ENCODE measurements at regions not wholly inside any gene's neighbourhood (a gene's known extent, or its start where the extent isn't known, plus 50 kb on each side); places are given as distances from the start of the nearest gene placed in this dataset.

DNA sequence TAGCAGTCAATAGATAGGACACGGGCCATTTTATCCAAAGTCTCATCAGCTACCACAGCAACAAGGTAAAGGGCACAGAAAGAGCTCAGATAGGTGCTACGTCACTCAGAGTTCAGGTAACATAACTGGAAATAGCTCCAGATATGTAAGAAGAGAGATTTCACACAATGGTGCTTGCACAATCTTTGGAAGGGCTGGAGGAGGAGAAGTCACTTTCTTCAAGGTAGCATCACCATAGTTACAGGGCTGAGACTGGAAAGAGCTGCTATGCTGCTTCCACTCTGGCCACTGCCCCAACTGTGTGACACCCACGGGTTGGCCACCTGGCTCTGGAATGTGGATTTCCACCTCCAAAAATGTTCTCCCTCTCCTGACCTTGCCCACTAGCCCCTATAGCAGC, 448.8 kb upstream of the THBS1 start:
- no peak for DNase-seq

DNA sequence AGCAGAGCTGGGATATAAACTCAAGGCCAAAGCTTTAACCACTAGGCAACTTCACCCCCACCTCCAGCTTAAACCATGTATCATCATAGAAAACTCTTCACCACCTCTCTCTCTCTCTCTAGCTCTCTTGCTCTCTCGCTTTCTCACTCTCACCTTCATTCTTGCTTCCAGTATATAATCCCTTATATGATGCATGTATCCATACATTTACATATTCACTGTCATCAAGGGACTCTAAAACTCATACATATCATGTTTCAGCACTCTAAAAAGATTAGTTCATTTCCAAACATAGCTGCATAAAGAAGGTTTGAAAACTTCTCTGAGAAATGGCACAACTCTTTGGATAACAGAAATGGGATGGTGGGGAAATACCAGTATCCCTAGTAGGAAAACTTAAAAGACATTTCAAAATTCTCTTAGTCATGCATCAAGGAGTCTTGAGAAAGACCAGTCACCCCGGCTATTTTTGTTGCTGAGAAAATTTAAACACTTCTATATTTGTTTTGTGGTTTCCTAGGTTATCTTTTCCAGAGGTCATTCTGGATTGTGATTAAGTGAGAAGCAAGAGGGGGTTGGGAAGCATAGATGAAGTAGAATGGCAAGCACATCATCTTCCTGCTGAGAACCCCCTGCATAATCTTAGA, 447.8 kb upstream of the THBS1 start:
- no peak for DNase-seq

DNA sequence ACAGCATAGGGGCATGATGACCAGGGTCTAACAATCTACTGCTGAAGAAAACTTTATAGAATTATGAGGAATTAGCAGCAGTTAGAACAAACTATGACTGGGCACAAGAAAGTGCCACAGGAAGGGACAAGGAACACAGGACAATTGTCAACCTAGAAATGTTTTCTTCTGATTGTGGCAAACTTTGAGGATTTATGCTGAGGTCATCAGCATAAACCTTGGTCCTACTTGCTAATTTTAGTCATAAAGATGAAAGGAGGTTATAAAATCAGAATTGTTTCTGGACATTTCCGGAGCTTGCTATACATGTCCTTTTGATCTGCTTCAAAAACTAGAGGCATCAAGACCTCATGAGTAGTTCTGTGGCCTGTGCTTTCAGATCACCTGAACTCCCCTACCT, 446.6 kb upstream of the THBS1 start:
- no peak for DNase-seq

GRCh38 chr15:39135989-39136388, 444.9 kb upstream of the THBS1 start:
- DNase-seq = no peak

DNA sequence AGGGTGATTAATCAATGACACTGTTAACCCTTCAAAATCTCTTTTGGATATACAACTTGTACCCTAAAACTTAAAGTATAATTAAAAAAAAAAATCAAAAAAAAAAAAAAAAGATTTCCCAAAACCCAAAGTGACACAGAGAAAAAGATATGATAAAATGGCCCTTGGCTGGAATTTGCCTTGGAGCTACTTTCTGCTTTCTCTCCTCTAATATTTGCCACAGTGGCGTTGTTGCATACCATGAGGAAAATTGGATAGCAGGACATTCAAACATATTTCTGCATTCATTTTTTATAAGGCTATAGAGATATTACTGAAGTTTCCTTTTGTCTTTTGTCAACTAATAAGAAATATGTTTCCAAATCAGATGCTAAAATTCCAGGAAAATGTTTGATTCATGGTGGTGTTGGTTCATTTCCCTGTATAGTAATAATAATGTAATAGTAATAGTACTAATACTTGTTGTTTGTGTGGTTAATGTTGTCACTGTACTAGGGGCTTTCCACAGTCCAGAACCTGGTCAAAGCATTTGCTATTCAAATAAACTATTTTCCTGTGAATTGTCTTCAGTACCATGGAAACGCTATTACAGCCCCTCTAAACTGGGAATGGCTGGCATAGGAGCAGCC, 441.3 kb upstream of the THBS1 start:
- no peak for DNase-seq

DNA sequence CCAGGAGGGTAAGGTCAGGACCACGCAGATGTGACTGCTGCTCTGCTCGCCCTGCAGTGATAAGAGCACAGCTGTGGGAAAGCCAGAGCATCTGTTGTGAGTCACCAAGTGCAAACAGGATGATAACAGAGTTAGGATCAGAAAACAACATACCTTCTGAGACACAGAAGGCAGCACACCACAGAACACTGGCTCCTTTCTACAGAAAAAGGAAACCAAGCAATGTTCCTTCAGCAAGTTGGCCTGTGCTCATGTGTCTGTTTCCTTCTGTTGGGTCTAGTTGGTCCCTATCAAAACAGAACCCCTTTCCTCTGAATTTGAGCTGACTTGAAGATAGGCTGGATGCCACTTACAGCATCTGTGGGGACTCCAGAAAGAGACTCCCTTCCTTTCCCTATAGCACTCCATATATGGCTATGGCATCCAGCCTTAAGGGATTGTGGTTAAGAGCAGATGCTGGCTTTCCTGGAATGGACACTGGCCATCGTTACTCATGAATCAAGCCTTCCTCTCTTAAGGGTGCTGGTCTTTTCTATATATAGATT, 440.7 kb upstream of the THBS1 start:
- DNase-seq = no peak

- DNase-seq = no peak
These were observed 438.4 kb upstream of the THBS1 start for GRCh38 chr15:39142500-39142899.

DNA sequence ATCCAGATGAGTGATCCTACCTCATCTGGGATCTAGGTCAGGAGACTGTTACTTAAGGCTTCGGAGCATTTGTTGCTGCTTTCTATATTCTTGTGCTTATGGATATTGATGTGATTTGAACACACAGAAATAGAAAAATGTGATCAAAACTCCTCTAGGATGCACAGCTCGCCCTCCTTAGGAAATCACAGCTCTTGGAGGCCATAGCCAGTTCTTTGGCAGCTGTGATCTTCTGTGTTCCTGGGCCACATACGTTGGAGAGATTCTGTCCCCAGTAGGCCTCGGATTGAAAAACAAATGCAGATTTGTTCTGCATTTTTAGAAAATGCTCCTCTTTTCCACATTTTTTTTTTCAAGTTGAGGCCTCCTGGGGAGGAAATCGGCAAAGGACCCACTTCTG, 437.4 kb upstream of the THBS1 start:
- no peak for DNase-seq

GRCh38 chr15:39144051-39144450, 436.8 kb upstream of the THBS1 start:
- no peak for DNase-seq

- DNase-seq = no peak
These were observed 436.0 kb upstream of the THBS1 start for GRCh38 chr15:39144613-39145499.

DNA sequence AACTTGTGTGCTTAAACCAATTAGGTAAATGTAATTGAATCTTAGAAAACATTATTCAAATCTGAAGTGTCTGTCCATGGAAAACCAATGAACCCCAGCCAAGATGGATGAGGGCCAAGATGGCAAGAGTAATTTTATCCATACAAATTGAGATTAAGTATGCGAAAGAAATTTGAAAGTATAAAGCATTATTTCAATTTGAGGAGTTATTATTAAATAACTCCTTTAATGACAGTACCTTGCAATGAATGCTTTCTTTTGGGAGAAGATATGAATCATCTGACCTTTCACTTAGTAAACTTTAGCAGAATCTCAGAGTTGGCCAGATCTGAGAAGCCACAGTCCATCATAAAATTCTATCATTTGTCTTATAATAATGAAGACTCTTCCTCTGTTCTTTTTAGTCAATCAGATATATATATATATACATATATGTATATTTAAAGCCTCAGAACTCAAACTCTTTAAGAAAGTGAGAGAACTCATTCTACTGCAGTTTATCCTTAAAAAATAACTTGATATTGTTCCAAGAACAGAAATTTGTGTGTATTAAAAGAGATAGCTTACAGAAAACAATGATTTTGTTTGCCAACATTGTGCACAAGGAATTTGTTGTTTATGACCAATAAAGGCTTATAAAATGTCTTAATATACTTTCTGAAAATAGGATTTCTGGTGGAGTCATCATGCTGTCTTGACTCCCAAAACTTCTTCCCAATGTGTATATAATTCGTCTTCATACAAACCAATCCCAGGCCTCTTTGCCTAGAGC, 434.8 kb upstream of the THBS1 start:
- no peak for DNase-seq

DNA sequence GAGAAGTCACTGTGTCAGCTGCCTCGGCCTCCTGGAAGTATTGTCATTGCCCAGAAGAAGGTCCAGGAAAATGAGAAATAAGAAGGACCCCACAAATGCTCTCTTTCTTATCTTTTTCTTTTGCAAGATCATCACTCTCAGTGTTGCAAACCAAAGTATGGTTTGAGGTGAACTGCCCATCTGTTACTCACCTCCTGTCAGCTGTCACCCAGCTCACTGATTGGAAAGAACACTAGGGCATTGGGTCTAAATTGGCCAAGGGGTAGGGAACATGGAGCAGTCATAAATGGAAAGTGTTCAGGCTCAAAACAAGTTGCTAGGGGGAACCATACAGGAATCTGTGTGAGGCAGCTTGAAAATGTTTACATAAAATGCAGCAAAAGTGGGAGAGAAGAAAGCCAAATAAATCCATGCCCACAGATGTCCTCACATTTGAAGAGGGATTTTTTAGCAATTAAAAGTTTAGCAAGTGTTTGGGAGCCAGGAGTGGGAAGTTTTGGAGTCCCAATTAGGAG, 431.2 kb upstream of the THBS1 start:
- no peak for DNase-seq

GRCh38 chr15:39151545-39151944, 429.3 kb upstream of the THBS1 start:
- no peak for DNase-seq

DNA sequence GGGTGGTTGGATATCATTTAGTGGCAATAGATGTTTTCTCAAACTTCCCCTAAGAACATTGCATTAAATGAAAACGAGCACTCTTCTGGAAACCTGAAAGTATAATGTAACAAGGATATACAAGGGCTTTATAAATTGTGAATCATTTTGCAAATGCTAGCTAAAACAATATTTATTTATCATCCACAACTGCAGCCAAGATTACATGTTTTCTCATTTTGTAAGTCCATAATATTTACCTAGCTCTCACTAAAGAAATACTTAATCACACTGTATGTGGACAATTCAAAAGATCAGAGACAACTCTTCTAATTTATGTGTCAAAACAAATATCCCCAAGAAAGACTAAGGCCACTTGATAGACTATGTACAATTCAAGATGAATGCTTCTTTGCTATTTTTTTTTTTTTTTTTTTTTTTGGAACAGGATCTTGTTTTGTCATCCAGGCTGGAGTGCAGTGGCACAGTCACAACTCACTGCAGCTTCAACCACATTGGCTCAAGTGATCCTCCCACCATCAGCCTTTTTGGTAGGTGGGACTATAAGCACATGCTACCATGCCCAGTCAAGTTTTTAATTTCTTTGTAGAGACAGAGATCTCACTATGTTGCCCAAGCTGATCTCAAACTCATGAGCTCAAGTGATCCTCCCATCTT, 427.7 kb upstream of the THBS1 start:
- no peak for DNase-seq

- no peak for DNase-seq
These were observed 427.2 kb upstream of the THBS1 start for GRCh38 chr15:39153716-39154115.

- DNase-seq = no peak
These were observed 426.6 kb upstream of the THBS1 start for GRCh38 chr15:39154227-39154638.

GRCh38 chr15:39154776-39155175, 426.1 kb upstream of the THBS1 start:
- no peak for DNase-seq

DNA sequence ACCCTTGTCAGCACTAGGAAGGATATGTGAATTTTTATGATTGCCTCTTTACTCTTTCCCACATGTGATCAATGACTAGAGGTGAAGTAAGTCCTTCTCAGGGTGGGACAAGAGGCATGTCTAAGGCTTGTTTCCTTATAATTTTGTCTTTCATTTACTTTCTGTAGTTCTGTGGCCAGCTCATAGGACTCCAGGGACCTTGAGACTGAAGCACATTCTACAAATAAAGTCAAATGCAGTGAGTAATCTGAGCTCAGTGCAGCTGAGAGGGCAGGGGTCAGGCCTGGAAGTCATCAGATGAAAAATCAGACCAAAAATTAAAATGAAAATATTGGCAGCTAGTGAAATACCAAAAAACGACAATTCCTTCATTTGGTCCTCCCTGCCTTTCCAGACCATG, 424.7 kb upstream of the THBS1 start:
- no peak for DNase-seq

DNA sequence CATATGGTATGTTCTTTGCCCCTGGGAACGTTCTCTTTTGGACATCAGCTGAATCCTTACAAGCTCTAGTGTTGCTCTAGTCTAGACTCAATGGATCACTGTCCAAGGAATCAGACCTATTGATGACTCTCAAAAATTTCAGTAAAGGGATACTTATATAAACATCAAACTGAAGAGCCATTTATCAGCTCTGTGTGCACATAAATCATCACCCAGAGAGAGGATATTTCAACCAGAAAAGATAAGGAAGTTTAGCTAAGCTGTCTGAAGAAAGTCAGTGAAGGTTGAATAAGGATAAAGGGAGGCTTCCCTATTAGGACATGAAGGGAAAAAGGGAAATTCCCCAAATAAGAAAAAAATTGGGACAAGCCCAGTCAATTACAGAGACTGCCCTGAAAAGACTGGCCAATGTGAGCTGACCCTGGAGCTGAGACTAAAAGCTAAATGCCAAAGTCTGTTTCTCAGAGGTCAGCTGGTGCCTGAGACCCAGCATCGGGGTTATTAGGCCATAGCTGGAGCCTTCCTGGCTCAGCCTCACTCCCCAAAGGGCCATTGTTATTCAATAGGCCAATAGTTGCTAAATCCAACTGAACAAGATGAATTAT, 424.1 kb upstream of the THBS1 start:
- no peak for DNase-seq

- DNase-seq = no peak
These were observed 423.0 kb upstream of the THBS1 start for GRCh38 chr15:39157882-39158281.

GRCh38 chr15:39159833-39160232, 421.0 kb upstream of the THBS1 start:
- DNase-seq = no peak

DNA sequence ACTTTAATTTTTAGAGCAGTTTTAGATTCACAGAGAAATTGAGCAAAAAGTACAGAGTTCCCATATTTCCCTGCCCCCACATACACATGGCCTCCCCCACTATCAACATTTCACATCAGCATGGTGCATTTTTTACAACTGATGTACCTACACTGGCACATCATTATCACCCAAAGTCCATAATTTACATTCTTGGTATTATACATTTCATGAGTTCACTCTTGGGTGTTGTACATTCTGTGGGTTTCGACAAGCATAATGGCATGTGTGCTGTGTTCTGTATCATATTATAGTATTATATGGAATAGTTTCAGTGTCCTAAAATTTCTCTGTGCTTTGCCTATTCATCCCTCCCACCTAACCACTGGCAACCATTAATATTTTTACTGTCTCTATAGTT, 419.8 kb upstream of the THBS1 start:
- no peak for DNase-seq

Measured in NCI-H1048 (cell line).